ENCODE measurements at regions not wholly inside any gene's neighbourhood (a gene's known extent, or its start where the extent isn't known, plus 50 kb on each side); places are given as distances from the start of the nearest gene placed in this dataset.
A peak's percentile ranks its signal among the peaks of the same experiment; 100 is the strongest.
"Not testable (repeated sequence)": the region's sequence is repeated elsewhere in the genome, so short reads cannot be mapped to it uniquely, and the experiment has no call there.

- ATAC-seq (ENCODE audit: poor library complexity) (peak; percentile 60), DNase-seq (peak; percentile 37)
- intact Hi-C loops (cut with DNase I): no loop called here
These were observed 155.2 kb downstream of the TTLL2 start for GRCh38 chr6:167479901-167480648.

GRCh38 chr6:167481307-167481926 lies 156.5 kb downstream of the TTLL2 start:
- ATAC-seq (ENCODE audit: poor library complexity) (no peak), DNase-seq (no peak)
- intact Hi-C loops (cut with DNase I): no loop called here

GRCh38 chr6:167482801-167483200 lies 157.9 kb downstream of the TTLL2 start:
- ATAC-seq (ENCODE audit: poor library complexity); intact Hi-C loops (cut with DNase I); DNase-seq: not testable (repeated sequence)

- ATAC-seq (ENCODE audit: poor library complexity): peak; percentile 87
- DNase-seq: no peak
- intact Hi-C loops (cut with DNase I): loop anchor here (5.0 kb wide), 2 partner anchors 347 to 412 kb away; no protein-coding TSS in a partner anchor
These were observed 160.5 kb downstream of the TTLL2 start for GRCh38 chr6:167485186-167485978.

GRCh38 chr6:167487749-167488664 lies 163.1 kb downstream of the TTLL2 start:
- DNase-seq (no peak), ATAC-seq (ENCODE audit: poor library complexity) (no peak)
- intact Hi-C loops (cut with DNase I): loop anchor here (5.0 kb wide), 2 partner anchors 344 to 409 kb away; no protein-coding TSS in a partner anchor

GRCh38 chr6:167491438-167492099 lies 166.7 kb downstream of the TTLL2 start:
- ATAC-seq (ENCODE audit: poor library complexity): no peak
- DNase-seq: no peak
- intact Hi-C loops (cut with DNase I): no loop called here

GRCh38 chr6:167492100-167492449 lies 167.2 kb downstream of the TTLL2 start:
- intact Hi-C loops (cut with DNase I): no loop called here
- DNase-seq (peak; percentile 61), ATAC-seq (ENCODE audit: poor library complexity) (peak; percentile 63)

GRCh38 chr6:167493310-167493709 lies 168.4 kb downstream of the TTLL2 start:
- ATAC-seq (ENCODE audit: poor library complexity): no peak
- intact Hi-C loops (cut with DNase I): no loop called here
- DNase-seq: no peak

GRCh38 chr6:167493976-167494697 lies 169.3 kb downstream of the TTLL2 start:
- ATAC-seq (ENCODE audit: poor library complexity) (peak; percentile 75), DNase-seq (peak; percentile 84)
- intact Hi-C loops (cut with DNase I): no loop called here

GRCh38 chr6:167494698-167495435 lies 170.0 kb downstream of the TTLL2 start:
- ATAC-seq (ENCODE audit: poor library complexity) (no peak), DNase-seq (no peak)
- intact Hi-C loops (cut with DNase I): no loop called here

GRCh38 chr6:167495506-167496401 lies 170.9 kb downstream of the TTLL2 start:
- ATAC-seq (ENCODE audit: poor library complexity) (no peak), DNase-seq (no peak)
- intact Hi-C loops (cut with DNase I): no loop called here

GRCh38 chr6:167496707-167497106 lies 171.8 kb downstream of the TTLL2 start:
- ATAC-seq (ENCODE audit: poor library complexity): no peak
- intact Hi-C loops (cut with DNase I): no loop called here
- no peak for DNase-seq

- ATAC-seq (ENCODE audit: poor library complexity): no peak
- DNase-seq: no peak
- intact Hi-C loops (cut with DNase I): no loop called here
These were observed 172.7 kb downstream of the TTLL2 start for GRCh38 chr6:167497428-167498056.

- no peak for DNase-seq
- intact Hi-C loops (cut with DNase I): no loop called here
These were observed 174.3 kb downstream of the TTLL2 start for GRCh38 chr6:167499161-167499660.

GRCh38 chr6:167500961-167501360 lies 176.1 kb downstream of the TTLL2 start:
- ATAC-seq (ENCODE audit: poor library complexity): no peak
- intact Hi-C loops (cut with DNase I): no loop called here
- DNase-seq: no peak

More at GRCh38 chr6:167499161-167499660, 174.3 kb downstream of the TTLL2 start:
- ATAC-seq (ENCODE audit: poor library complexity): no peak
